Esophagus squamous epithelium (tissue), 5 donors: ENCODE measurements at regions not wholly inside any gene's neighbourhood (a gene's known extent, or its start where the extent isn't known, plus 50 kb on each side); places are given as distances from the start of the nearest gene placed in this dataset.

Experiments
- DNase-seq: peaks from one replicate; lab custom pipeline; 2025; lab: John Stamatoyannopoulos, UW
- H3K27ac ChIP-seq, 4 donors: fragments of 200-600 bp; sonication (generic); one replicate each; pipeline ENCODE4 v1.5.1; 2016 to 2019; ENCODE audit warnings: mild to moderate bottlenecking in 1 of 4
- H3K27me3 ChIP-seq, 4 donors: fragments of 200-600 bp; sonication (generic); 1 replicate in 3 of 4; 2 replicates in 1 of 4; pipeline versions ENCODE4 v1.5.1 to v1.6.0; 2017 to 2021; ENCODE audit warnings: antibody characterized with exemption in 1 of 4
- H3K36me3 ChIP-seq, 3 donors: fragments of 200-600 bp; sonication (generic); one replicate each; pipeline ENCODE4 v1.5.1; 2016 to 2019
- H3K4me1 ChIP-seq, 3 donors: fragments of 200-600 bp; sonication (generic); one replicate each; pipeline ENCODE4 v1.5.1; 2017 to 2019
- H3K4me3 ChIP-seq, 4 donors: fragments of 200-600 bp; sonication (generic); 1 replicate in 3 of 4; 2 replicates in 1 of 4; pipeline ENCODE4 v1.5.1; 2016 to 2019; ENCODE audit warnings: mild to moderate bottlenecking in 2 of 4, moderate library complexity in 1 of 4
- H3K9me3 ChIP-seq, 3 donors: fragments of 200-600 bp; sonication (generic); one replicate each; pipeline ENCODE4 v1.5.1; 2016 to 2019
- POLR2A ChIP-seq, 4 donors: fragments of 450-650 bp; IDR thresholded peaks; one replicate each; pipeline ENCODE4 v1.6.1; 2017; ENCODE audit warnings: antibody characterized with exemption in 4 of 4, mild to moderate bottlenecking in 4 of 4, moderate library complexity in 3 of 4
- WGBS, 2 donors: methylation state at CpG; one replicate each; pipeline ENCODE4 v1.1.5; 2018; 5-methylcytosine and 5-hydroxymethylcytosine counted together
- intact Hi-C: fragments of 100-400 bp; cut with DNase I; formaldehyde crosslinking; loops from one replicate; pipeline ENCODE4 v1.15.0; 2022
- TF ChIP-seq, protein P1 (sequence below), 6 experiments: fragments of 450-650 bp in 4 of 6; fragments of 200-600 bp in 2 of 6; sonication (generic) in 2 of 6; IDR thresholded peaks; one replicate each; pipeline ENCODE4 v1.5.1; 2016 to 2019; ENCODE audit warnings: antibody characterized with exemption in 6 of 6, mild to moderate bottlenecking in 4 of 6, moderate library complexity in 4 of 6
- donor health status: DM: yes; HTN: yes; CAD: no.

DNA sequence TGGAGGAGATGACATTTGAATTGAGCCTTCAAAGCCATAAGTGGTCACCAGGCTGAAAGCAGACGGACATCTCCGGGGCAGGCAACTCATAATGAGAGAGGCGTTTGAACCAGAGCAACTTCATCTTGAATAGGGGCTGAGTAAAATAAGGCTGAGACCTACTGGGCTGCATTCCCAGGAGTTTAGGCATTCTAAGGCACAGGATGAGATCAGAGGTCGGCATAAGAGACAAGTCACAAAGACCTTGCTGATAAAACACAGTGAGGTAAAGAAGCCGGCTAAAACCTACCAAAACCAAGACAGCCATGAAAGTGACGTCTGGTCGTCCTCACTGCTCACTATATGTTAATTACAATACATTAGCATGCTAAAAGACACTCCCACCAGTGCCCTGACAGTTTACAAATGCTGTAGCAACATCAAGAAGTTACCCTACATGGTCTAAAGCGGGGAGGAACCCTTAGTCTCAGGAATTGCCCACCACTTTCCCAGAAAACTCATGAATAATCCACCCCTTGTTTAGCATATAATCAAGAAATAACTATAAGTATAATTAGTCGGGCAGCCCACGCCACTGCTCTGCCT lies 194.7 kb upstream of the SOX4 start:
- H3K27me3 ChIP-seq, result no peaks in the 10 kb centered on the region
- intact Hi-C loops, result no loop called here
- H3K4me3 ChIP-seq, result no peak overlapping the region
- DNase-seq, result no peak
- H3K9me3 ChIP-seq, result no peaks in the 10 kb centered on the region
- no peaks in the 10 kb centered on the region for H3K4me1 ChIP-seq
- H3K27ac ChIP-seq, result no peak overlapping the region
- 87 to 92% methylated on average over 10 of the region's 10 CpGs for WGBS, 2 donors
- TF ChIP-seq, protein P1, sequence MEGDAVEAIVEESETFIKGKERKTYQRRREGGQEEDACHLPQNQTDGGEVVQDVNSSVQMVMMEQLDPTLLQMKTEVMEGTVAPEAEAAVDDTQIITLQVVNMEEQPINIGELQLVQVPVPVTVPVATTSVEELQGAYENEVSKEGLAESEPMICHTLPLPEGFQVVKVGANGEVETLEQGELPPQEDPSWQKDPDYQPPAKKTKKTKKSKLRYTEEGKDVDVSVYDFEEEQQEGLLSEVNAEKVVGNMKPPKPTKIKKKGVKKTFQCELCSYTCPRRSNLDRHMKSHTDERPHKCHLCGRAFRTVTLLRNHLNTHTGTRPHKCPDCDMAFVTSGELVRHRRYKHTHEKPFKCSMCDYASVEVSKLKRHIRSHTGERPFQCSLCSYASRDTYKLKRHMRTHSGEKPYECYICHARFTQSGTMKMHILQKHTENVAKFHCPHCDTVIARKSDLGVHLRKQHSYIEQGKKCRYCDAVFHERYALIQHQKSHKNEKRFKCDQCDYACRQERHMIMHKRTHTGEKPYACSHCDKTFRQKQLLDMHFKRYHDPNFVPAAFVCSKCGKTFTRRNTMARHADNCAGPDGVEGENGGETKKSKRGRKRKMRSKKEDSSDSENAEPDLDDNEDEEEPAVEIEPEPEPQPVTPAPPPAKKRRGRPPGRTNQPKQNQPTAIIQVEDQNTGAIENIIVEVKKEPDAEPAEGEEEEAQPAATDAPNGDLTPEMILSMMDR (IDR thresholded peaks at IDR 0.05), result no peak
- no peak for TF ChIP-seq POLR2A (IDR thresholded peaks at IDR 0.05)
- H3K36me3 ChIP-seq, result no peaks in the 10 kb centered on the region

DNA sequence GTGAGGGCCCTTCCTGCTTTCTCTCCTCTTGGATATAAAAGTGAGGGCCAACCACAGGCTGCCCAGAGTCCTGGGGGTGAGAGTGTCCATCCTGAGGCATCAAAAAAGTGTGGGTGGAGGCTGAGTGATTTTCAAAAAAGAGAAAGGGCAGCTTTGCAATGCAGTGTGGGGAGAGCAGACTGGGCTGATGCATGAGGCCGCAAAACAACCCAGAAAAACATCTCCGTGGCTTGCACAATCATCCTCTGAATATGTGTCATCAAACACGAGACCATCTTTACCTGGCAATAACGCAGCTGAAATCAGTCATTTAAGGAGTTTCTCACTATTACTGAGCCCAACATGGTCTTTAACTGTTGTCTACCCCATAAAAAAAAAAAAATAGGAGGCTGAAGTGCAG lies 191.2 kb upstream of the SOX4 start:
- H3K4me1 ChIP-seq, result no peaks in the 10 kb centered on the region
- TF ChIP-seq POLR2A (IDR thresholded peaks at IDR 0.05), result no peak
- TF ChIP-seq, protein P1 (IDR thresholded peaks at IDR 0.05), result no peak
- H3K4me3 ChIP-seq, result no peak overlapping the region
- DNase-seq, result no peak
- H3K27ac ChIP-seq, result peak overlapping the region in 1 of 4 donors; percentile 66
- intact Hi-C loops, result no loop called here
- H3K36me3 ChIP-seq, result no peaks in the 10 kb centered on the region
- H3K9me3 ChIP-seq, result no peaks in the 10 kb centered on the region
- no peaks in the 10 kb centered on the region for H3K27me3 ChIP-seq
- 51 to 69% methylated on average over 4 of the region's 4 CpGs for WGBS, 2 donors

DNA sequence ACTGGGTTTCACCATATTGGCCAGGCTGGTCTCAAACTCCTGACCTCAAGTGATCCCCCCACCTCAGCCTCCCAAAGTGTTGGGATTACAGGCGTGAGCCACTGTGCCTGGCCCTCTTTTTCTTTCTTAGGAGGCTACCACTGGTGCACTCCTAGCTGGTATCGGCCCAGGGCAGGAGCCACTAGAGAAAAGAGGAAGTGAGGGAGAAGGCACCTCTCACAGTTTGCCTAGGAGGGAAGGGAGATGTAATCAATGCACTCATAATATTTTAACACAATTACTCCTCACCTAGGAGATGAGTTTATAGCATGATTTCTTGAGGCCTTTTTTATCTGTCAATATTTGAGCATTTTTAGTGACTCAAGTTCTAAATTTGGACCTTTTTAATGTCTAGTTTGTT lies 189.0 kb upstream of the SOX4 start:
- DNase-seq, result no peak
- Histone ChIP-seq H3K9me3 (no peaks in the 10 kb centered on the region), H3K27ac (no peak overlapping the region), H3K36me3 (no peaks in the 10 kb centered on the region), H3K27me3 (no peaks in the 10 kb centered on the region), H3K4me3 (no peak overlapping the region), H3K4me1 (no peaks in the 10 kb centered on the region)
- intact Hi-C loops, result no loop called here
- 61% methylated on average over 2 of the region's 2 CpGs; no CpG with 5 or more reads in 1 of the 2 donors for WGBS, 2 donors
- TF ChIP-seq POLR2A (IDR thresholded peaks at IDR 0.05), result no peak
- TF ChIP-seq, protein P1 (IDR thresholded peaks at IDR 0.05), result no peak

DNA sequence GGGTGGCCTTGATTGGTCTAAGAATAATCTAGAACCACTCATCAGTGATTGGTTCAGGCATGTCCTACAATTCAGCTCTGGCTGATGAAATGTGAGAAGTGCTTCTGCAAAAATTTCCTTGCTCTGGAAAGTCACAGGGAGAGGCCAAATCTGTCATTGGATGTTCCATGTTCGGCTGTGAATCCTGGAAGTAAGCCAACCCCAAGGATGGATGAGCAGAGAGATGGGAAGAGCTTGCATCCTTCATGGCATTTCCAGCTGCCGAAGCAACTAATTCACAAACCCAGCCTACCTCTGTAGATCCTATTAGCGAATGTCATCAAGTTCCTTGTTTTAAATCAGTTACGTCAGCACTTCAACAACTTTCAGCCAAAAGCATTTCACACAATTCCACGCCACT lies 187.2 kb upstream of the SOX4 start:
- no peaks in the 10 kb centered on the region for H3K4me1 ChIP-seq
- H3K27ac ChIP-seq, result no peak overlapping the region
- H3K36me3 ChIP-seq, result no peaks in the 10 kb centered on the region
- TF ChIP-seq POLR2A (IDR thresholded peaks at IDR 0.05), result no peak
- TF ChIP-seq, protein P1 (IDR thresholded peaks at IDR 0.05), result no peak
- H3K4me3 ChIP-seq, result no peak overlapping the region
- no peak for DNase-seq
- intact Hi-C loops, result no loop called here
- WGBS, 2 donors, result 78 to 82% methylated on average over 5 of the region's 5 CpGs
- H3K27me3 ChIP-seq, result no peaks in the 10 kb centered on the region
- H3K9me3 ChIP-seq, result peaks cover 0 to 5% (median 0%) of the 10 kb centered on the region in 3 donors

DNA sequence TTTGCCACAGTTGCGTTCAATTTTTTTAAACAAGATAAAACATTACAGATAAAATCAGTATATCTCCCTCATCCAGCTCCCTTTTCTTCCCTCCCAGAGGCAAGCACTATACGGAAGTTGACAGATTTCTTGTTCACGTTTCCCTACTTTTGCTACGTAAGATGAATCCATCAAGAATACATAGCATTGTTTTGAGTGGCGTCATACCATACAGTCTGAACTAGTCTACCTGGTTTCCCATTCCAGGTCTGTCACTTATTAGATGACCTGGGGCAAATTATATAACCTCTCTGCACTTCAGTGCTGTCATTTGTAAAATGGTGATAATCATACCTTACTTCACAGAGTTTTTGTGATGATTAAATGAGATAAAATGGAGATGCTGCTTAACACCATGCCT lies 184.3 kb upstream of the SOX4 start:
- Histone ChIP-seq H3K27me3 (no peaks in the 10 kb centered on the region), H3K4me3 (no peak overlapping the region), H3K4me1 (no peaks in the 10 kb centered on the region), H3K9me3 (peaks cover 0 to 5% (median 0%) of the 10 kb centered on the region in 3 donors), H3K27ac (no peak overlapping the region), H3K36me3 (no peaks in the 10 kb centered on the region)
- 91 to 94% methylated on average over 5 of the region's 5 CpGs for WGBS, 2 donors
- TF ChIP-seq, protein P1 (IDR thresholded peaks at IDR 0.05), result no peak
- no peak for TF ChIP-seq POLR2A (IDR thresholded peaks at IDR 0.05)
- no peak for DNase-seq
- intact Hi-C loops, result no loop called here
